Hypothalamus (tissue), 51 donors: ENCODE measurements at regions not wholly inside any gene's neighbourhood (a gene's known extent, or its start where the extent isn't known, plus 50 kb on each side); places are given as distances from the start of the nearest gene placed in this dataset.

ENCODE experiments used
- DNase-seq, 51 donors: peaks; one replicate each; lab custom pipeline; 2025; lab: John Stamatoyannopoulos, UW

DNA sequence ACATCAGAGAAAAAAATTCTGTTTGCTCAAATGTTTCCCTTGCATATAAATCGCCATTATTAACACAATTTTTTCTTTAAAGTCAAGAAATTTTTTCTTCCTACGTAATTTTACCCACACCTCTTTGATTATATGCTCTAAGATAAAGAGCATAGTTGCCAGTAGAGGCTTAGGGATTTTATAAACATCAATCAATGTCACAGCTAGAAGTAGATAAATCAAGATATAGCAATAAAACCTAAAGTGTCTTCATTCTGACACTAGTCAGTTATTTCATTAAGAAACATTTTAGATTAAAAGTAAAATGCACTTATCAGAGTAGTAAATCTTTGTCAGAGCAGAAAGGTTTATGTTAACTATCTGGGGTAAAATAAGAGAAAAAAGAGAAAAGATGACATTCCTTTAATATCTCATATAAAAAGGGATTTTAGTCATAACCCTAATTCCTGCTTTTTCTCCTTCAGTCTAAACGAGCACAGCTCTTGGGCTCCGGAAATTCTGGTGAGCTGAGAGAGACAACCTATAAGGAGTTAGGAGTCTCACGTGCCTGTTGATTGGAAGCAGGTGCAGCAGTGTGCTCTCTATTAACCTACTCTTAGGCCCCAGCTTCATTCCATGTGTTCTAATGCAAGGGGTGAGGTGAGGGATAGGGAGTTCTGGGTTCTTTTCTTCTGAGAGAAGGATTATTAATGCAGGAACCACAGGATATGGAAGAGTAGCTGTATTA lies 172.4 kb upstream of the GULP1 start:
- no peak for DNase-seq

GRCh38 chr2:188122985-188123384 lies 168.7 kb upstream of the GULP1 start:
- DNase-seq = no peak

DNA sequence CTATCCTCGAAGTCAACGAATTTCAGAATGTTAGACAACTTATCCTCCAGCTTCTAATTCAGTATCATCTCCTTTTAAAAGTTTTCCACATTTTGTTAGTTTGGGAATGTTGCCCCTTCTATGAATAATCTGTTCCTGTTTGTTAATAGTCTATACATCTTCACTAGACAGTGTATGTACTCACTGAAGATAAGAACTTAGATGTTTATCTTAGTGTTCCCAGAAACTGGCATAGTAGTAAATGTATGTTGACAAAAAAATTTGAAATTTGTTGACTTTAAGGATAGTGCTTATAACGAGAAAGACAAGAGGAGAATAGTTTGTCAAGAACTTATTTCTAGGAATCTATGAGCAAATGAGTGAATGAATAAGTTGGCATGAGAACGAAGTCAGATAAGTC lies 162.0 kb upstream of the GULP1 start:
- no peak for DNase-seq

DNA sequence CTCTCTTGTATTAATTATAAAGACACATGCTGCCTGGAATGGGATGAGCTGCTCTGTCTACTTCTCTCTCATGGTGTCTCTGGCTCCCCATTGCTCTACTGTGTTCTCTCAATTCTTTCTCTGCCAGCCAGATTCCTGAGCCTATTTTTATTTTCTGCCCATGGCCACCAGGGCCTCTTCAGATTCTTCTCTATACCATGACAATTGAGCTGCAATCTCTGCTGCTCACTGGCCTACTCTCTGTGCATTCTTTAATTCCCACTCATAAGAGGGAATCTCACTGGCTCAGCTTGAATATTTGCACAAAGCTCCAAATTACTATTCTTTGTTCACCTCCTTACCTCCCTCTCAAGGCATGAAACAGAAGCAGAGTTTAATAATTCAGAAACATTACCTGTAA lies 161.4 kb upstream of the GULP1 start:
- DNase-seq = no peak

GRCh38 chr2:188131281-188131680 lies 160.4 kb upstream of the GULP1 start:
- no peak for DNase-seq

- DNase-seq = peak in 27 of 51 donors; percentile 0 to 51 (median 9)
These were observed 159.3 kb upstream of the GULP1 start for GRCh38 chr2:188132385-188132784.

GRCh38 chr2:188134241-188134640 lies 157.4 kb upstream of the GULP1 start:
- DNase-seq = no peak

GRCh38 chr2:188138313-188138712 lies 153.4 kb upstream of the GULP1 start:
- DNase-seq = no peak

- no peak for DNase-seq
These were observed 149.6 kb upstream of the GULP1 start for GRCh38 chr2:188142088-188142487.

DNA sequence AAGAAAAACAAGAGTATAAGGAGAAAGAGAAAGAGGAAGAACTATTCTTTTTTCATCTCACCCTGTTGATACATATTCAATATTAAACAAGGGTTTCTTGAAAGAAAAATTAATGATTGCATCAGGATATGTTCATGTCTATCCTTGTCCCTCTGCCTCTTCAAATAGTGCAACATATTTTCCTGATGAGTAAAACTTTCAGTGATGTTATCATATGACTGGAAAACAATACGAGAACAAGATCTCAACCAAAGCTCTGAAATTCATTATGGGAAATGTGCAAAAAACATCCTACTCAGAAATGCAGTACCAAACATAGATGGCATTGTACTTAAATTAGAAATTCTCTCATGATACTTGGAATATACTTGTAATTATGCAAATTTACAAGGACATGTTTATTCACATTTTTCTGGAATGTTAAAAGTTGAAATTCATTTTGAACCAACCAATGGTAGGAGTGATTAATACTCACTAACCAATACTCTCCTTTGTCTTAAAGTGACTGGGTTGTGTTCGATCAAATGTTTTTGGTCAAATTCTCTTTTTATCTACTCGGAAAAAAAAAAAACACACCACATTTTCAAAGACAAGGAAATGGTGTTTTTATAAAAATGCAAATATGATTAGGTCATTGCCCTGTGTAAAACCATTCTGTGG lies 148.9 kb upstream of the GULP1 start:
- DNase-seq = no peak

DNA sequence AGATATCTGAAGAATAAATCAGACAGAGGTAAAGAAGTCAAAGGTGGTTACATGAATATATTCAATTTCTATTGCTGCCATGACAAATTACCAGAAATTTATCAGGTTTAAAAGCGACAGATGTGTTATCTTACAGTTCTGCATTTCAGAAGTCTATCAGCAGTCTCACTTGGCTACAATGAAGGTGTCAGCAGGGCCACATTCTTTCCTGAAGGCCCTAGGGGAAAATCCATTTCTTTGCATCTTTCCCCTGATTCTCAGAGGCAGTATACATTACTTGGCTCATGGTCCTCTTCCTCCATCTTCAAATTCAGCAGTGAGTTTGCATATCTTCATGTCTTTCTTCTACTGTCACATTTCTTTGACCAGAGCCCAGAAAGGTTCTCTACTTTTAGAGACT lies 145.8 kb upstream of the GULP1 start:
- DNase-seq = no peak

DNA sequence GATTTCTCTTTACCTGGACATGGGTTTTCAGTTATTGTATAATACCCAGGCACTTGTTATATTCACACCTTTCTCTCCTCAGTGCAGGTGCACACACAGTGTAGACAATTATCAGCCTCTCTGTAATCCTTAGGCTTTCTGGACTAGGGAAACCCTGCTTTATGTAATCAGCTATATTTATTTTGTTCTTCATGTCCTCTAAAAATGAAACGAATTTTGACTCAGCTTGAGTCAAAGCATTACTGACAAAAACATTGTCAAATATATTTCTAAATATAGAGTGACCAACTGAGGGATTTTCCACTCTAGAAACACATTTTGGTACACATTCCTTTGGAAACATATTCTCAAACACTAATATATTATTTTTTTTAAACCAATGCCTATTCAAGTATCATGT lies 144.8 kb upstream of the GULP1 start:
- no peak for DNase-seq

DNA sequence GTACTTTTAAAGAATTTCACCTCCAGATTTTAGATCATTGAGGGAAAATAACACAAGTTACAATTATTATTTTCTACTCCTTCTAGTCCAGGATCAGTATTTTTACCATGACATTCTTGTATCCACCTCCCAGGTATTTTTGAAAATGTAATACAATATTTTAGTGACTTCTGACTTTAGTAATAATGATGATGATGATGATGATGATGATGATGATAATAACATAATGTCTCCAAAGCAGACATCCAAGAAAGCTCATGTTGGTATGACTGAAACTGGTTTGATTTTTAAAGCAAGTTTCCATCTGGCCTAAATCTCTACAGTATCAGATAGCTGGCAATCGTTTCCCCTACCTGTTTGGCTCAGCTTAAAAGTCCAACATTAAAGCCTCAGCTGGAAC lies 140.0 kb upstream of the GULP1 start:
- no peak for DNase-seq

GRCh38 chr2:188158337-188159100 lies 133.2 kb upstream of the GULP1 start:
- no peak for DNase-seq

GRCh38 chr2:188159484-188159883 lies 132.2 kb upstream of the GULP1 start:
- DNase-seq = no peak

DNA sequence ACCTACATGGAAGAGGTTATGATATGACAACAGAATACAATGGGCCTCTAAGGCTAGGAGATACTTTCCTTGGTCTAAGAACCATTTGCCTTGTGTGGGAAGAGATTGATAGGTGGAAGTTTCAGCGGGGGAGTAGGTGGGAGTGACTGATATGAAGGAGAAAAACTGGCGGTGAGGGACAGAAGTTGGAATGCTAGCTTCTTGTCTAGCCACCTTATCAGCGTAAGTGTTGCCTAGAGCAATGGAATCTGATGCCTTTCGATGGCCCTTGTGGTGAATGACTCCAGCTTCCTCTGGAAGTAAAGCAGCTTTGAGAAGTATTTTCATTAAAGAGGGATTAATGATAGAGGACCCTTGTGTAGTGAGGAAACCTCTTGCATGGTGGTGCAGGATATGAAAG lies 121.3 kb upstream of the GULP1 start:
- no peak for DNase-seq

- DNase-seq = no peak
These were observed 115.1 kb upstream of the GULP1 start for GRCh38 chr2:188176620-188177019.

DNA sequence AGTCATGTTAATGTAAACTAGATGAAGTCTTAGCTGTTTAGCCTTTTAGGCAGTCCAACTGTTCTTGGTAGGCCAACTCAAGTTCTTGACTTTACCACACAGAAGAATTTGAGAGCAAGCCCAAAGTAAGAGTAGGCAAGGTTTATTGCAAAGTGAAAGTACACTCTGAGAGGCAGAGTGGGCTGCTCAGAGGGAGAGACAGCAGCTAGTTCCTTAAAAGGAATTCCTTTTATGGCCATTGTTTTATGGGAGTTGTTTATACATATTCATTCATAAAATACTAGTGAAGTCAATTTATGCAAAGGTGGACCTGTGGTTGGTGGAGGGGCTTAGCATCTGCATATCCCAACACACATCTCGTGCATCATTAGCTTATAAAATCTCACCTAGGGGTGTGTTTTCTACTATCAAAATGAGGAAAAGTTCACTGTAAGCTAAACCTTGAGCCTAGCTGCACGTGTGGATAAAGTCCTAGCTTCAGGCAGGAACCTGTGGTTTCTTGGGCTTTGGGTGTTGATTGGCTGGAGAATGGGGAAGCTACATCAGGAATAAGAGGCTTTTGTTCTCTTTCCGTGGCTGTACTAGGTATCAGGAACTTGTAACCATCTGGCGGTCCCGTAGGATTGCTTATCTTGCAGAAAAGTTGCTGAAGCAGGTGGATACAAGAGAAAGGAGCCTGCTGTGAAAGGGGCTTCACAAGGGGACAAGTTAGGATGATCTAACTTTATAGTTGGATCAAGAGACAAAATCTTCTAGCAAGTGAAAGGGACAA lies 110.4 kb upstream of the GULP1 start:
- DNase-seq = no peak

- DNase-seq = no peak
These were observed 109.8 kb upstream of the GULP1 start for GRCh38 chr2:188181884-188182283.

DNA sequence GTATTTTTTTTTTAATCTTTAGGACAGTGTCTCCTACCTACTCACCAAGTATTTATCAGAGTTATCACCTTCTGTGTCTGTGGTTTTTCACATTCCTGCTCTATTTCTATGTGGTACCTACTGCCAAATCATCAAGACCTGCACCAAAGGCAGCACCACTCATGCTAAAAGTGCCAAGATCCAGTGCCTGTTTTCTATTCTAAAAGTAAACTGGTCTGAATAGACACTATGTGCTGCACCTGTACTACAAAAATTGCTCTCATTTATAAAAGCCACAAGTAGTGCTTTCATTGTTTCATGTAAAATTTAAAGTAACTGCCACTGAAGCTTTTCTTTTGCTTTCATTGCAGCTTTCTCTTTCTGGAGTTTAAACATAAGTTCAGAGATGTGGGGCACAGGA lies 103.9 kb upstream of the GULP1 start:
- DNase-seq = no peak

- no peak for DNase-seq
These were observed 102.3 kb upstream of the GULP1 start for GRCh38 chr2:188189356-188189755.
